ENCODE measurements at regions not wholly inside any gene's neighbourhood (a gene's known extent, or its start where the extent isn't known, plus 50 kb on each side); places are given as distances from the start of the nearest gene placed in this dataset.
A peak's percentile ranks its signal among the peaks of the same experiment; 100 is the strongest.

- no peaks in the 10 kb centered on the region for H3K9me3 ChIP-seq
- H3K27me3 ChIP-seq (ENCODE audit: low read depth): no peaks in the 10 kb centered on the region
- H3K4me1 ChIP-seq: no peaks in the 10 kb centered on the region
- no peaks in the 10 kb centered on the region for H3K36me3 ChIP-seq (replicated peaks)
- no peak overlapping the region for H3K4me3 ChIP-seq
- in situ Hi-C loops (cut with MboI; ENCODE audit: low sequenced_read_pairs): loop anchor here (25.0 kb wide), 1 partner anchor 1091 kb away; no protein-coding TSS in a partner anchor
- no peak for DNase-seq (ENCODE audit: low spot score in 2 of 2)
These were observed 181.8 kb upstream of the NT5C1B start for GRCh38 chr2:18771212-18771611.

- H3K4me3 ChIP-seq: no peak overlapping the region
- H3K4me1 ChIP-seq: no peaks in the 10 kb centered on the region
- in situ Hi-C loops (cut with MboI; ENCODE audit: low sequenced_read_pairs): loop anchor here (25.0 kb wide), 1 partner anchor 1099 kb away; no protein-coding TSS in a partner anchor
These were observed 174.0 kb upstream of the NT5C1B start for GRCh38 chr2:18763338-18763737.

GRCh38 chr2:18762667-18763066, 173.3 kb upstream of the NT5C1B start:
- H3K9me3 ChIP-seq: no peaks in the 10 kb centered on the region
- DNase-seq (ENCODE audit: low spot score in 2 of 2): no peak
- in situ Hi-C loops (cut with MboI; ENCODE audit: low sequenced_read_pairs): loop anchor here (25.0 kb wide), 1 partner anchor 1100 kb away; no protein-coding TSS in a partner anchor
- no peak overlapping the region for H3K4me3 ChIP-seq
- H3K27me3 ChIP-seq (ENCODE audit: low read depth): no peaks in the 10 kb centered on the region
- no peaks in the 10 kb centered on the region for H3K4me1 ChIP-seq
- H3K36me3 ChIP-seq (replicated peaks): no peaks in the 10 kb centered on the region

More at GRCh38 chr2:18763338-18763737, 174.0 kb upstream of the NT5C1B start:
- Histone ChIP-seq H3K9me3 (no peaks in the 10 kb centered on the region), H3K27me3 (ENCODE audit: low read depth) (no peaks in the 10 kb centered on the region), H3K36me3 (replicated peaks) (no peaks in the 10 kb centered on the region)
- DNase-seq (ENCODE audit: low spot score in 2 of 2): no peak

GRCh38 chr2:18754286-18754685, 164.9 kb upstream of the NT5C1B start:
- H3K27me3 ChIP-seq (ENCODE audit: low read depth): no peaks in the 10 kb centered on the region
- no peaks in the 10 kb centered on the region for H3K4me1 ChIP-seq
- no peak overlapping the region for H3K4me3 ChIP-seq
- no peaks in the 10 kb centered on the region for H3K9me3 ChIP-seq
- no peaks in the 10 kb centered on the region for H3K36me3 ChIP-seq (replicated peaks)
- in situ Hi-C loops (cut with MboI; ENCODE audit: low sequenced_read_pairs): loop anchor here (10.0 to 25.0 kb wide), 2 partner anchors 611 to 1108 kb away; no protein-coding TSS in a partner anchor
- no peak for DNase-seq (ENCODE audit: low spot score in 2 of 2)

- no peaks in the 10 kb centered on the region for H3K36me3 ChIP-seq (replicated peaks)
- in situ Hi-C loops (cut with MboI; ENCODE audit: low sequenced_read_pairs): loop anchor here (10.0 to 25.0 kb wide), 2 partner anchors 611 to 1109 kb away; no protein-coding TSS in a partner anchor
These were observed 164.4 kb upstream of the NT5C1B start for GRCh38 chr2:18753722-18754121.

GRCh38 chr2:18752667-18753422, 163.5 kb upstream of the NT5C1B start:
- no peak for DNase-seq (ENCODE audit: low spot score in 2 of 2)
- H3K27me3 ChIP-seq (ENCODE audit: low read depth): no peaks in the 10 kb centered on the region
- no peaks in the 10 kb centered on the region for H3K36me3 ChIP-seq (replicated peaks)
- H3K4me1 ChIP-seq: no peaks in the 10 kb centered on the region
- H3K9me3 ChIP-seq: no peaks in the 10 kb centered on the region
- in situ Hi-C loops (cut with MboI; ENCODE audit: low sequenced_read_pairs): loop anchor here (10.0 to 25.0 kb wide), 2 partner anchors 612 to 1109 kb away; no protein-coding TSS in a partner anchor
- no peak overlapping the region for H3K4me3 ChIP-seq

More at GRCh38 chr2:18753722-18754121, 164.4 kb upstream of the NT5C1B start:
- Histone ChIP-seq H3K9me3 (no peaks in the 10 kb centered on the region), H3K4me3 (no peak overlapping the region), H3K4me1 (no peaks in the 10 kb centered on the region), H3K27me3 (ENCODE audit: low read depth) (no peaks in the 10 kb centered on the region)
- DNase-seq (ENCODE audit: low spot score in 2 of 2): no peak

- H3K9me3 ChIP-seq: no peaks in the 10 kb centered on the region
- DNase-seq (ENCODE audit: low spot score in 2 of 2): no peak
- no peak overlapping the region for H3K4me3 ChIP-seq
- H3K27me3 ChIP-seq (ENCODE audit: low read depth): no peaks in the 10 kb centered on the region
- no peaks in the 10 kb centered on the region for H3K4me1 ChIP-seq
- in situ Hi-C loops (cut with MboI; ENCODE audit: low sequenced_read_pairs): loop anchor here (10.0 to 25.0 kb wide), 2 partner anchors 613 to 1110 kb away; no protein-coding TSS in a partner anchor
- no peaks in the 10 kb centered on the region for H3K36me3 ChIP-seq (replicated peaks)
These were observed 162.7 kb upstream of the NT5C1B start for GRCh38 chr2:18752022-18752493.

- in situ Hi-C loops (cut with MboI; ENCODE audit: low sequenced_read_pairs): loop anchor here (10.0 to 25.0 kb wide), 2 partner anchors 614 to 1111 kb away; no protein-coding TSS in a partner anchor
- no peaks in the 10 kb centered on the region for H3K9me3 ChIP-seq
- no peaks in the 10 kb centered on the region for H3K27me3 ChIP-seq (ENCODE audit: low read depth)
- no peak for DNase-seq (ENCODE audit: low spot score in 2 of 2)
- no peak overlapping the region for H3K4me3 ChIP-seq
- H3K36me3 ChIP-seq (replicated peaks): no peaks in the 10 kb centered on the region
- no peaks in the 10 kb centered on the region for H3K4me1 ChIP-seq
These were observed 161.5 kb upstream of the NT5C1B start for GRCh38 chr2:18750672-18751554.

GRCh38 chr2:18749912-18750526, 160.7 kb upstream of the NT5C1B start:
- H3K4me3 ChIP-seq: no peak overlapping the region
- DNase-seq (ENCODE audit: low spot score in 2 of 2): peak; percentile 45 to 77
- no peaks in the 10 kb centered on the region for H3K27me3 ChIP-seq (ENCODE audit: low read depth)
- H3K4me1 ChIP-seq: no peaks in the 10 kb centered on the region
- in situ Hi-C loops (cut with MboI; ENCODE audit: low sequenced_read_pairs): loop anchor here (10.0 to 25.0 kb wide), 2 partner anchors 615 to 1112 kb away; no protein-coding TSS in a partner anchor
- no peaks in the 10 kb centered on the region for H3K36me3 ChIP-seq (replicated peaks)
- no peaks in the 10 kb centered on the region for H3K9me3 ChIP-seq

- no peak overlapping the region for H3K4me3 ChIP-seq
- H3K36me3 ChIP-seq (replicated peaks): no peaks in the 10 kb centered on the region
- DNase-seq (ENCODE audit: low spot score in 2 of 2): no peak
- H3K9me3 ChIP-seq: no peaks in the 10 kb centered on the region
- no peaks in the 10 kb centered on the region for H3K27me3 ChIP-seq (ENCODE audit: low read depth)
- in situ Hi-C loops (cut with MboI; ENCODE audit: low sequenced_read_pairs): no loop called here
- H3K4me1 ChIP-seq: no peaks in the 10 kb centered on the region
These were observed 156.3 kb upstream of the NT5C1B start for GRCh38 chr2:18745431-18746272.

GRCh38 chr2:18741895-18742732, 152.7 kb upstream of the NT5C1B start:
- no peak for DNase-seq (ENCODE audit: low spot score in 2 of 2)
- no peaks in the 10 kb centered on the region for H3K4me1 ChIP-seq
- H3K9me3 ChIP-seq: no peaks in the 10 kb centered on the region
- H3K36me3 ChIP-seq (replicated peaks): no peaks in the 10 kb centered on the region
- H3K4me3 ChIP-seq: no peak overlapping the region
- no peaks in the 10 kb centered on the region for H3K27me3 ChIP-seq (ENCODE audit: low read depth)
- in situ Hi-C loops (cut with MboI; ENCODE audit: low sequenced_read_pairs): no loop called here

GRCh38 chr2:18741191-18741590, 151.8 kb upstream of the NT5C1B start:
- in situ Hi-C loops (cut with MboI; ENCODE audit: low sequenced_read_pairs): no loop called here
- Histone ChIP-seq H3K27me3 (ENCODE audit: low read depth) (no peaks in the 10 kb centered on the region), H3K36me3 (replicated peaks) (no peaks in the 10 kb centered on the region), H3K4me1 (no peaks in the 10 kb centered on the region), H3K4me3 (no peak overlapping the region), H3K9me3 (no peaks in the 10 kb centered on the region)
- DNase-seq (ENCODE audit: low spot score in 2 of 2): no peak

Data from HAP-1 (cell line).